ENCODE measurements at regions not wholly inside any gene's neighbourhood (a gene's known extent, or its start where the extent isn't known, plus 50 kb on each side); places are given as distances from the start of the nearest gene placed in this dataset.

DNA sequence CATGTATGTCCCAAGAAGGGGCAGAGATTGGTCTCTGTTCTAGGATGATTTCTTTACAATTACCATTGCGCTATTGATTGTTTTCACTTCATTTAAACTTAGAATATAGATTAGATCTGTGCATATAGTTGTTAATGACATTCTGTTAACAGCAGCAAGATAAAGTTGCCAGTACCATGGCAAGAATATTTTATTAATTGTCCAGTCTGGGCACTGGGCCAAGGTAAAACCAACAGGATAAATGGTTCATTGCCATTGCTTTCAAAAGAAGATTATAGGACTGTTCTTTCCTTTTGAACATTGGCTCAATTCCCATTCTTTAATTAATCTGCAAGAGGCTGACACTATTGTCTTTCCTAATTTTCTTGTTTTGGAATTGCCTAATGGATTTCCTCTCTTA lies 592.4 kb downstream of the RFPL4B start:
- H3K79me2 ChIP-seq (ENCODE audit: insufficient read depth, low read length) = no peaks in the 10 kb centered on the region
- H3K27me3 ChIP-seq (ENCODE audit: insufficient read depth, low read length) = no peaks in the 10 kb centered on the region
- no peaks in the 10 kb centered on the region for H3F3A ChIP-seq (ENCODE audit: insufficient read depth, low read length)
- no peaks in the 10 kb centered on the region for H3K36me3 ChIP-seq (ENCODE audit: insufficient read depth, low read length)
- H3K27ac ChIP-seq (ENCODE audit: low read depth, low read length, poor library complexity, severe bottlenecking) = no peak overlapping the region
- no peaks in the 10 kb centered on the region for H3K4me1 ChIP-seq (ENCODE audit: insufficient read depth, low read length, severe bottlenecking)
- no peaks in the 10 kb centered on the region for H3K9me2 ChIP-seq (ENCODE audit: low read depth, low read length)
- no peak overlapping the region for H2AFZ ChIP-seq (ENCODE audit: low read length)
- H3K4me2 ChIP-seq (ENCODE audit: low read length) = no peak overlapping the region
- TF ChIP-seq, protein P1, sequence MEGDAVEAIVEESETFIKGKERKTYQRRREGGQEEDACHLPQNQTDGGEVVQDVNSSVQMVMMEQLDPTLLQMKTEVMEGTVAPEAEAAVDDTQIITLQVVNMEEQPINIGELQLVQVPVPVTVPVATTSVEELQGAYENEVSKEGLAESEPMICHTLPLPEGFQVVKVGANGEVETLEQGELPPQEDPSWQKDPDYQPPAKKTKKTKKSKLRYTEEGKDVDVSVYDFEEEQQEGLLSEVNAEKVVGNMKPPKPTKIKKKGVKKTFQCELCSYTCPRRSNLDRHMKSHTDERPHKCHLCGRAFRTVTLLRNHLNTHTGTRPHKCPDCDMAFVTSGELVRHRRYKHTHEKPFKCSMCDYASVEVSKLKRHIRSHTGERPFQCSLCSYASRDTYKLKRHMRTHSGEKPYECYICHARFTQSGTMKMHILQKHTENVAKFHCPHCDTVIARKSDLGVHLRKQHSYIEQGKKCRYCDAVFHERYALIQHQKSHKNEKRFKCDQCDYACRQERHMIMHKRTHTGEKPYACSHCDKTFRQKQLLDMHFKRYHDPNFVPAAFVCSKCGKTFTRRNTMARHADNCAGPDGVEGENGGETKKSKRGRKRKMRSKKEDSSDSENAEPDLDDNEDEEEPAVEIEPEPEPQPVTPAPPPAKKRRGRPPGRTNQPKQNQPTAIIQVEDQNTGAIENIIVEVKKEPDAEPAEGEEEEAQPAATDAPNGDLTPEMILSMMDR (IDR thresholded peaks at IDR 0.05; ENCODE audit: low read length) = no peak
- TF ChIP-seq EZH2 (IDR thresholded peaks at IDR 0.05; ENCODE audit: borderline replicate concordance, low read length) = no peak
- no peaks in the 10 kb centered on the region for H4K20me1 ChIP-seq (ENCODE audit: insufficient read depth, low read length)
- H3K9ac ChIP-seq (ENCODE audit: low read length) = no peak overlapping the region
- no peaks in the 10 kb centered on the region for H3K9me3 ChIP-seq (ENCODE audit: low read length)
- H3K4me3 ChIP-seq (ENCODE audit: low read depth, low read length, poor library complexity, severe bottlenecking) = no peak overlapping the region

DNA sequence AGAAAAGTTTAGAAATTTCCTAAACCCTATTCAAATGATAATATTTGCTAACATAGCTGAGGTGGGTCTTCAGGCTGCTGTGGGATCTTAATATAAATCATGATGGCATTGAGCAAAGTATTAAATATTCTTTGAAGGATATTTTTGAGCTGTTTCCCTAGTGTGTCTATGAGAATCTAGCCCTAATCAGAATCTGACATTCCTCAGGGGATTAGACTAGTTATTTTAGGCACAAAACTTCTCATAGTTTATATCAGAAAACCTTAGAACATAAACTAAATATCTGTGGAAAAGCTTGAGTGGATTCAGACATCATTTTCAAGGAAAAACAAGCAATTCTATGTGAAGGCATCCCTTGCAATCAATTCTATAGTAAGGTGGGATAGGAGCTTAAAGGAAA lies 594.5 kb downstream of the RFPL4B start:
- Histone ChIP-seq H3K9me2 (ENCODE audit: low read depth, low read length) (no peaks in the 10 kb centered on the region), H3F3A (ENCODE audit: insufficient read depth, low read length) (no peaks in the 10 kb centered on the region), H3K9me3 (ENCODE audit: low read length) (no peaks in the 10 kb centered on the region), H3K4me2 (ENCODE audit: low read length) (no peak overlapping the region), H3K4me3 (ENCODE audit: low read depth, low read length, poor library complexity, severe bottlenecking) (no peak overlapping the region), H3K36me3 (ENCODE audit: insufficient read depth, low read length) (no peaks in the 10 kb centered on the region), H4K20me1 (ENCODE audit: insufficient read depth, low read length) (no peaks in the 10 kb centered on the region), H3K27ac (ENCODE audit: low read depth, low read length, poor library complexity, severe bottlenecking) (no peak overlapping the region), H3K9ac (ENCODE audit: low read length) (no peak overlapping the region), H3K79me2 (ENCODE audit: insufficient read depth, low read length) (no peaks in the 10 kb centered on the region), H3K27me3 (ENCODE audit: insufficient read depth, low read length) (no peaks in the 10 kb centered on the region), H3K4me1 (ENCODE audit: insufficient read depth, low read length, severe bottlenecking) (no peaks in the 10 kb centered on the region), H2AFZ (ENCODE audit: low read length) (no peak overlapping the region)
- no peak for TF ChIP-seq EZH2 (IDR thresholded peaks at IDR 0.05; ENCODE audit: borderline replicate concordance, low read length)
- TF ChIP-seq, protein P1 (IDR thresholded peaks at IDR 0.05; ENCODE audit: low read length) = no peak

DNA sequence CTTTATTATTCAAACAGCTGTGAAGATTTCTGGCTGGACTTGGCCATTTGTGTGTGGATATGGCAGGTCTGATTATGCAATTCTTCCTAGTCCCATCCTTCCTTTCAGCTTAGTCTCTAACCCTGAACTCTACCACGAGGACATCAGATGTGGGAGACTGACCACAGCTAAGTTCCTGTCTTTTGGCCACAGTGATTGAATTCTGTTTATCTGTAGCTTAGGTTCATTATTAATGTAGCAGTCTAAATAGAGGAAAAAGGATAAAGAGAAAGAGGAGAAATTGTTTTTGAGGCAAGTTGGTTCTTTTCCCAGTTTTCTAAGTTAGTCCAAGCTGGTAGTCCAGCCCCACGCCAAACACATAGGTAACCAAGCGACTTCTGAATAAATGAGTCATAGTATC lies 598.9 kb downstream of the RFPL4B start:
- Histone ChIP-seq H3K4me1 (ENCODE audit: insufficient read depth, low read length, severe bottlenecking) (no peaks in the 10 kb centered on the region), H3K79me2 (ENCODE audit: insufficient read depth, low read length) (no peaks in the 10 kb centered on the region), H3K4me2 (ENCODE audit: low read length) (no peak overlapping the region), H3K27me3 (ENCODE audit: insufficient read depth, low read length) (no peaks in the 10 kb centered on the region), H2AFZ (ENCODE audit: low read length) (no peak overlapping the region), H3F3A (ENCODE audit: insufficient read depth, low read length) (no peaks in the 10 kb centered on the region), H3K9me3 (ENCODE audit: low read length) (no peaks in the 10 kb centered on the region), H3K27ac (ENCODE audit: low read depth, low read length, poor library complexity, severe bottlenecking) (no peak overlapping the region), H3K9ac (ENCODE audit: low read length) (no peak overlapping the region), H3K36me3 (ENCODE audit: insufficient read depth, low read length) (no peaks in the 10 kb centered on the region), H3K4me3 (ENCODE audit: low read depth, low read length, poor library complexity, severe bottlenecking) (no peak overlapping the region), H3K9me2 (ENCODE audit: low read depth, low read length) (no peaks in the 10 kb centered on the region), H4K20me1 (ENCODE audit: insufficient read depth, low read length) (no peaks in the 10 kb centered on the region)
- TF ChIP-seq EZH2 (IDR thresholded peaks at IDR 0.05; ENCODE audit: borderline replicate concordance, low read length) = no peak
- TF ChIP-seq, protein P1 (IDR thresholded peaks at IDR 0.05; ENCODE audit: low read length) = no peak
